Non-pigmented ciliary epithelial cell (primary cell): ENCODE measurements at regions not wholly inside any gene's neighbourhood (a gene's known extent, or its start where the extent isn't known, plus 50 kb on each side); places are given as distances from the start of the nearest gene placed in this dataset.
"Not testable (repeated sequence)": the region's sequence is repeated elsewhere in the genome, so short reads cannot be mapped to it uniquely, and the experiment has no call there.

Experiments
- DNase-seq: peaks from one replicate; pipeline ENCODE4 v3.0.0-alpha.2; 2010; ENCODE audit warnings: low read depth

GRCh38 chr6:134555672-134556071 lies 237.8 kb upstream of the SGK1 start:
- no peak for DNase-seq

- no peak for DNase-seq
These were observed 236.0 kb upstream of the SGK1 start for GRCh38 chr6:134553936-134554335.

- DNase-seq = peak; percentile 72
These were observed 233.5 kb upstream of the SGK1 start for GRCh38 chr6:134551245-134551960.

GRCh38 chr6:134550604-134551003 lies 232.7 kb upstream of the SGK1 start:
- peak; percentile 24 for DNase-seq

GRCh38 chr6:134549854-134550253 lies 231.9 kb upstream of the SGK1 start:
- DNase-seq = no peak

- no peak for DNase-seq
These were observed 229.2 kb upstream of the SGK1 start for GRCh38 chr6:134546962-134547645.

GRCh38 chr6:134544737-134545136 lies 226.8 kb upstream of the SGK1 start:
- no peak for DNase-seq

GRCh38 chr6:134543128-134543527 lies 225.2 kb upstream of the SGK1 start:
- no peak for DNase-seq

- no peak for DNase-seq
These were observed 223.1 kb upstream of the SGK1 start for GRCh38 chr6:134541001-134541400.

GRCh38 chr6:134539865-134540323 lies 222.0 kb upstream of the SGK1 start:
- no peak for DNase-seq

- DNase-seq = not testable (repeated sequence)
These were observed 219.9 kb upstream of the SGK1 start for GRCh38 chr6:134537765-134538164.

GRCh38 chr6:134537146-134537555 lies 219.2 kb upstream of the SGK1 start:
- DNase-seq = peak; percentile 67

- DNase-seq = no peak
These were observed 217.9 kb upstream of the SGK1 start for GRCh38 chr6:134535831-134536230.

- peak; percentile 42 for DNase-seq
These were observed 216.8 kb upstream of the SGK1 start for GRCh38 chr6:134534708-134535149.

GRCh38 chr6:134533991-134534390 lies 216.1 kb upstream of the SGK1 start:
- no peak for DNase-seq

GRCh38 chr6:134532694-134533624 lies 215.0 kb upstream of the SGK1 start:
- DNase-seq = no peak

- no peak for DNase-seq
These were observed 213.7 kb upstream of the SGK1 start for GRCh38 chr6:134531611-134532010.

GRCh38 chr6:134531188-134531551 lies 213.3 kb upstream of the SGK1 start:
- DNase-seq = no peak

- DNase-seq = no peak
These were observed 212.0 kb upstream of the SGK1 start for GRCh38 chr6:134529921-134530320.

GRCh38 chr6:134529305-134529704 lies 211.4 kb upstream of the SGK1 start:
- no peak for DNase-seq

- DNase-seq = no peak
These were observed 209.3 kb upstream of the SGK1 start for GRCh38 chr6:134527108-134527787.
